Astrocyte (in vitro differentiated cells and primary cell): ENCODE measurements at regions not wholly inside any gene's neighbourhood (a gene's known extent, or its start where the extent isn't known, plus 50 kb on each side); places are given as distances from the start of the nearest gene placed in this dataset.

Experiments used
- DNase-seq: peaks from one replicate; pipeline ENCODE4 v3.0.0-alpha.2; 2010; ENCODE audit warnings: low read depth
- FAIRE-seq: peaks from 2 replicates; lab custom pipeline; 2011; peaks lifted over from hg19 to GRCh38; lab: Jason Lieb, UNC
- H2AFZ ChIP-seq: 2 replicates; pipeline ENCODE4 v1.6.0; 2012; ENCODE audit warnings: low read depth, low read length, inconsistent platforms
- H3K27ac ChIP-seq: 2 replicates; pipeline ENCODE4 v1.5.1; 2011; ENCODE audit warnings: low read depth, low read length, inconsistent platforms
- H3K27me3 ChIP-seq: 2 replicates; pipeline ENCODE4 v1.6.0; 2011; ENCODE audit warnings: low read length, inconsistent platforms; ENCODE audit not compliant: insufficient read depth
- H3K36me3 ChIP-seq: 2 replicates; pipeline ENCODE4 v1.5.1; 2011; ENCODE audit warnings: low read length, inconsistent platforms; ENCODE audit not compliant: insufficient read depth
- H3K4me1 ChIP-seq: 2 replicates; pipeline ENCODE4 v1.5.1; 2011; ENCODE audit warnings: low read length, inconsistent platforms; ENCODE audit not compliant: insufficient read depth
- H3K4me2 ChIP-seq: 2 replicates; pipeline ENCODE4 v1.6.0; 2012; ENCODE audit warnings: low read length, inconsistent platforms
- H3K4me3 ChIP-seq: 2 replicates; pipeline ENCODE4 v1.5.1; 2011; ENCODE audit warnings: low read depth, mild to moderate bottlenecking, low read length, inconsistent platforms; ENCODE audit not compliant: insufficient read depth
- H3K79me2 ChIP-seq: 2 replicates; pipeline ENCODE4 v1.6.0; 2012; ENCODE audit warnings: mild to moderate bottlenecking, low read length, inconsistent platforms; ENCODE audit not compliant: insufficient read depth
- H3K9ac ChIP-seq: 2 replicates; pipeline ENCODE4 v1.6.0; 2012; ENCODE audit warnings: mild to moderate bottlenecking, low read length, inconsistent platforms
- H3K9me3 ChIP-seq: 2 replicates; pipeline ENCODE4 v1.5.1; 2012; ENCODE audit warnings: low read depth, mild to moderate bottlenecking, low read length, inconsistent platforms; ENCODE audit not compliant: insufficient read depth
- H4K20me1 ChIP-seq: 2 replicates; pipeline ENCODE4 v1.6.0; 2012; ENCODE audit warnings: low read length, inconsistent platforms; ENCODE audit not compliant: insufficient read depth
- H3K27ac Mint-ChIP-seq: one replicate; pipeline ENCODE4 v1.8.0; 2021; ENCODE audit warnings: mild to moderate bottlenecking, mixed read lengths; ENCODE audit not compliant: unreplicated experiment
- H3K27me3 Mint-ChIP-seq: one replicate; pipeline ENCODE4 v1.8.0; 2021; ENCODE audit warnings: low read depth, mixed read lengths; ENCODE audit not compliant: unreplicated experiment
- H3K36me3 Mint-ChIP-seq: one replicate; pipeline ENCODE4 v1.8.0; 2021; ENCODE audit warnings: low read depth, mixed read lengths; ENCODE audit not compliant: unreplicated experiment
- H3K4me1 Mint-ChIP-seq: one replicate; pipeline ENCODE4 v1.8.0; 2021; ENCODE audit warnings: low read depth, mixed read lengths; ENCODE audit not compliant: unreplicated experiment
- H3K4me3 Mint-ChIP-seq: one replicate; pipeline ENCODE4 v1.8.0; 2021; ENCODE audit warnings: mild to moderate bottlenecking, moderate library complexity, mixed read lengths; ENCODE audit not compliant: unreplicated experiment
- H3K9me3 Mint-ChIP-seq: one replicate; pipeline ENCODE4 v1.8.0; 2021; ENCODE audit warnings: mild to moderate bottlenecking, mixed read lengths; ENCODE audit not compliant: unreplicated experiment
- CTCF ChIP-seq: IDR thresholded peaks from 2 replicates; pipeline ENCODE4 v1.5.1; 2011; ENCODE audit warnings: low read depth, mild to moderate bottlenecking, inconsistent platforms, low read length, moderate library complexity; ENCODE audit not compliant: insufficient read depth
- EZH2 ChIP-seq: IDR thresholded peaks from 2 replicates; pipeline ENCODE4 v1.6.1; 2012; ENCODE audit warnings: mild to moderate bottlenecking, low read length, inconsistent platforms; ENCODE audit not compliant: insufficient read depth

GRCh38 chr14:42141328-42141727 is 534.7 kb downstream of the LRFN5 start:
- peaks cover 2% of the 10 kb centered on the region for H3K4me1 Mint-ChIP-seq
- Histone ChIP-seq H3K9ac (no peak overlapping the region), H3K27ac (peak overlapping the region; percentile 43), H3K4me2 (peak overlapping the region; percentile 55), H3K4me3 (no peak overlapping the region), H3K36me3 (no peaks in the 10 kb centered on the region), H4K20me1 (no peaks in the 10 kb centered on the region), H3K4me1 (peaks cover 5% of the 10 kb centered on the region), H2AFZ (no peak overlapping the region), H3K9me3 (no peaks in the 10 kb centered on the region), H3K79me2 (no peaks in the 10 kb centered on the region), H3K27me3 (no peaks in the 10 kb centered on the region)
- no peaks in the 10 kb centered on the region for H3K9me3 Mint-ChIP-seq
- FAIRE-seq (no peak), DNase-seq (peak; percentile 2)
- H3K27ac Mint-ChIP-seq: no peak overlapping the region
- TF ChIP-seq EZH2 (no peak), CTCF (no peak)
- no peaks in the 10 kb centered on the region for H3K36me3 Mint-ChIP-seq
- H3K4me3 Mint-ChIP-seq: no peak overlapping the region
- H3K27me3 Mint-ChIP-seq: no peaks in the 10 kb centered on the region

DNA sequence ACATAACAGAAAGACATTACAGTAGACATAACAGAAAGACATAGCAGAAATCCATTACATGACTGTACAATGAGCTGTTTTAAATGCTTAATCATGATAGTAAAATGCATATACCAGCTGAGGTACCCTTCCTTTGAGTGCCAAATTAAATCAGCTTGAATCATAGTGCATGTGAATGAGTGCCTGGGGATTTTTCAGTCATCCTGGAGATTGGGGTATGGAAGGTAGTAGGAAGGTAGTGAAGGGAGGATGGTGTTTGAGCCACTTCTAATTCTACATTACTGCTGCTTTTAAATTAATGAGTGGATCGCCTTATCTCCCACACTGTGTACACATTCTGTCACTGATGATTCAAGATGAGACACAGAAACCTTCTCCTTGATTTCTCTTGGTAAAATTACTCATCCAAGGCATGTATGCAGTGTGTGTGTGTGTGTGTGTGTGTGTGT is 534.2 kb downstream of the LRFN5 start:
- H3K27ac Mint-ChIP-seq: no peak overlapping the region
- H3K27me3 Mint-ChIP-seq: no peaks in the 10 kb centered on the region
- no peaks in the 10 kb centered on the region for H3K36me3 Mint-ChIP-seq
- H3K27ac ChIP-seq: peak overlapping the region; percentile 43
- peaks cover 2% of the 10 kb centered on the region for H3K4me1 Mint-ChIP-seq
- FAIRE-seq (peak; percentile 80), DNase-seq (peak; percentile 67)
- H2AFZ ChIP-seq: no peak overlapping the region
- H3K79me2 ChIP-seq: no peaks in the 10 kb centered on the region
- no peaks in the 10 kb centered on the region for H4K20me1 ChIP-seq
- no peak overlapping the region for H3K4me3 ChIP-seq
- no peak overlapping the region for H3K9ac ChIP-seq
- no peaks in the 10 kb centered on the region for H3K9me3 Mint-ChIP-seq
- no peaks in the 10 kb centered on the region for H3K27me3 ChIP-seq
- TF ChIP-seq EZH2 (no peak), CTCF (no peak)
- peak overlapping the region; percentile 55 for H3K4me2 ChIP-seq
- H3K36me3 ChIP-seq: no peaks in the 10 kb centered on the region
- H3K4me1 ChIP-seq: peaks cover 5% of the 10 kb centered on the region
- H3K9me3 ChIP-seq: no peaks in the 10 kb centered on the region
- H3K4me3 Mint-ChIP-seq: no peak overlapping the region

- no peak overlapping the region for H3K27ac Mint-ChIP-seq
- TF ChIP-seq CTCF (no peak), EZH2 (no peak)
- no peaks in the 10 kb centered on the region for H3K27me3 Mint-ChIP-seq
- Histone ChIP-seq H3K4me3 (no peak overlapping the region), H2AFZ (no peak overlapping the region), H3K4me1 (peaks cover 5% of the 10 kb centered on the region), H3K27me3 (no peaks in the 10 kb centered on the region), H3K4me2 (no peak overlapping the region), H3K9ac (no peak overlapping the region), H3K79me2 (no peaks in the 10 kb centered on the region), H4K20me1 (no peaks in the 10 kb centered on the region), H3K9me3 (no peaks in the 10 kb centered on the region), H3K36me3 (no peaks in the 10 kb centered on the region), H3K27ac (no peak overlapping the region)
- H3K9me3 Mint-ChIP-seq: no peaks in the 10 kb centered on the region
- H3K4me1 Mint-ChIP-seq: peaks cover 2% of the 10 kb centered on the region
- DNase-seq (peak; percentile 5), FAIRE-seq (no peak)
- no peaks in the 10 kb centered on the region for H3K36me3 Mint-ChIP-seq
- no peak overlapping the region for H3K4me3 Mint-ChIP-seq
Measured at GRCh38 chr14:42140001-42140400, 533.3 kb downstream of the LRFN5 start.
